HG03064 (cell line): ENCODE measurements at regions not wholly inside any gene's neighbourhood (a gene's known extent, or its start where the extent isn't known, plus 50 kb on each side); places are given as distances from the start of the nearest gene placed in this dataset.
"Not testable (repeated sequence)": the region's sequence is repeated elsewhere in the genome, so short reads cannot be mapped to it uniquely, and the experiment has no call there.

Source experiments
- ATAC-seq: cut with Tn5 transposase; IDR thresholded peaks from one replicate; pipeline ENCODE4 v1.9.1; 2021; ENCODE audit warnings: low read depth; ENCODE audit not compliant: unreplicated experiment

DNA sequence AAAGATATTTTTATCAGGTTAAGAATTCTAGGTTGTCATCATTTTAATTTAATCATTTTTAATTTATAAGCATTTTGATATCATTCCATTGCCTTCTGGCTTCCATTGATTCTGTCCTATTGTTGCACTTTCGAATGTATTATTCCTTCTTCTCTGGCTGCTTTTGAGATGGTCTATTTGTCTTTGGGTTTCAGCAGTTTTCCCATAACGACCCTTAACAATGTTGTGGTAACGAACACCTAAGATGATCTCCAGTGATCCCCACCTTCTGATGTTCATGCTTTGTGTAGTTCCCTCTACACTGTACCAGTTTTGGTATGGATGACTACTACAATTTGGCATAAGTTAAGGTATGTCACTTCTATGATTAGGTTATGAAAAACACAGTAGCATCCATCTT lies 59.9 kb downstream of the MINAR1 start:
- no peak for ATAC-seq

DNA sequence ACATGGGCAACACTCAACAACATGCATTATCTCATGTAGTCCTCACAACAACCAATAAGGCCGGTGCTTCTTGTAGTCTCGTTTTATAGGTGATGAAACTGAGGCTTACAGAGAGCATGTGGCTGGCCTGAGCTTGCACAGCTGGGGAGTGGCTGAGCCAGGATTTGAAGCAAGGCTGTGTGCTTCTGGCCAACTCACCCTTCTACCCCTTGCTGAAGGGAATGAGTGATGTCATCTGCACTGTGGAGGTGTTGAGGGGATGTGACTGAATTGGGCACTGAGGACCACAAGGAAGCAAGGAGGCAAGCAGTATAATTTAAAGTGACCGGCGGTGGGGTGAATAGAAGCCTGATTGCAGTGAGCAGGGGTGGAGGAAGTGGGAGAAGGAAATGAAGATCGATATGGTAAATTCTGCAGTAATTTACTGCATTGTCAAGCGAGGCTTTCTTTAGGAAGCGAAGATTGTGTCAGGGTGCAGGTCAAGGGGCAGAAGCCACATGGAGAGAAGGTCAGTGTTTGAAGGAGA lies 62.3 kb downstream of the MINAR1 start:
- ATAC-seq = no peak

DNA sequence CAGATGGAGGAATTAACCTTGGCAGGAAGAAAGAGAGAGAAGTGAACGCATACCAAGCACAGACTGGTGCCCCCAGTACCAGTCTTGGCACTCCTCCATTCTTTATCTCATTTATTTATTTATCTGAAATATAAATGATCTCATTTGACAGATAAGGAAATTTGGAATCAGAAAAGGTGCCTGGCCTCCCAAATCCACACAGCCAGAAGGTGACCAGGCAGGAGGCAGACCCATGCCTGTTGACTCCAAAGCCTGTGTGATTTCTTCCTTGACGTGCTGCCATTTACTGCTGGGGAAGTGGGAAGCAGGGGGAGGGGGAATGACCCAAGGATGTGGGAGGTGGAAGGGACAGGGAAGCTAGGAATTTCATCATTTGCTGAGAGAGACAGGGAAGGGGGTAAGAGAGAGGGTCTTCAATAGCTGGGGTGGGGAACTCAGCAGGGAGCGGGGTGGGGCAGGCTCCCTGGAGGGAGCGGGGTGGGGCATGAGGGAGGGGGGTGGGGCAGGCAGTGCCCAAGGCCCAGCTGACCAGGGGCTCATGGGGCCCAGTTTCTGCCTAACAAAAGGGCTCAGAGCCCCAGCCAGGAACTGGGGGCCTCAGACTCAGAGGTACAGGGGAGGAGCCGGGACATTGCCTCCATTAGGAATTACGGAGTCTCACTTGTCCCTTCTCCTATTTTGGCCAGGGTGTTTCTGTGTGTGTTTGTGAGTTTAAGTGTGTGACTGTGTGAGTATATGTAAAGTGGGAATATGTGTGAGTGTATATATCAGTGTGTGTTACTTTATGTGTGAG lies 63.0 kb downstream of the MINAR1 start:
- no peak for ATAC-seq

DNA sequence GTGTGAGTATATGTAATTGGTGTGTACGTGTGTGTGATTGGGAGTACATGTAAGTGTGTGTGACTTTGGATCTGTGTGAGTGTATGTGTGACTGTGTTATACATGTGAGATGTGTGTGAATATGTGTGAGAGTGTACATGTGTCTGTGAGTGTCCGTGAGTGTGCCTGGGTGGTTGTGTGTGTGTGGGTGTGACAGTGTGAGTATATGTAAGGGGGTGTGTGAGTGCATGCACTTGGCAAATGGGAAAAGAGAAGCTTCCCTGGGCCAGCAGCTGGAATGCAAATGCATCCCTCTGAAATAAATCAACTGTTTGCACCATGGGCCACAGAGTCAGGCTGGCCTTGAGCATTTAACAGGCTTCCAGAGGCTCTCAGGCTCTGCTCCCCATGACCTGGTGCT lies 63.6 kb downstream of the MINAR1 start:
- no peak for ATAC-seq

DNA sequence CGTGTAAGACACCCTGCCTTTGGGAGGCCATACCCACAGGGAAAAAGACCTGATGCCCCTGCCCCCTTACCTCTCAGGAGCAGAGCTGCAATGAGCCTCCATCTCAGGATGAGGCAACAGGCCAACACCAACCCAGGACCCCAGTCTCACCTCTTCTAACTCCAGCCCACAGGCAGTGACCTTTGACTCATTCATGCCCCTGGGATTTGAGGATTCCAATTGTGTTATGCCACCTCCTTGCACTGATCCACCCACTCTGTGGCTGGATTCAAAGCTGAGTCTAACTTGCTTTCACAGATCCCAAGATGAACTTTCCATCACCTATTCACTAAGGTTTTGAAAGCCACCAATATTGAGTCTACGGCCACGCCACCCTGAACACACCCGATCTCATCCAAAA lies 64.7 kb downstream of the MINAR1 start:
- no peak for ATAC-seq

DNA sequence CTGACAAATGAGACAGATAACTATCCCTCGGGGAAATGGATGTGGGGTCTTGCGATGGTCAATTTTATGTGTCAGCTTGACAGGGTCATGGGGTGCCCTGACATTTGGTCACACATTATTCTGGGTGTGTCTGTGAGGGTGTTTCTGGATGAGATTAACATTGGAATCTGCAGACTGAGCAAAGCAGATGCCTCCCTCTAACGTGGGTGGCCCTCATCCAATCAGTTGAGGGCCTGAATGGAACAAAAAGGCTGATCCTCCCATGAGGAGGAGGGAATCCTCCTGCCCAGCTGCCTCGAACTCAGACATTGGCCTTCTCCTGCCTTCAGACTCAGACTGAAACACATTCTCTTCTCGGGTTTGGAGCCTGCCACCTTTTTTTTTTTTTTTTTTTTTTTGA lies 69.0 kb downstream of the MINAR1 start:
- no peak for ATAC-seq

DNA sequence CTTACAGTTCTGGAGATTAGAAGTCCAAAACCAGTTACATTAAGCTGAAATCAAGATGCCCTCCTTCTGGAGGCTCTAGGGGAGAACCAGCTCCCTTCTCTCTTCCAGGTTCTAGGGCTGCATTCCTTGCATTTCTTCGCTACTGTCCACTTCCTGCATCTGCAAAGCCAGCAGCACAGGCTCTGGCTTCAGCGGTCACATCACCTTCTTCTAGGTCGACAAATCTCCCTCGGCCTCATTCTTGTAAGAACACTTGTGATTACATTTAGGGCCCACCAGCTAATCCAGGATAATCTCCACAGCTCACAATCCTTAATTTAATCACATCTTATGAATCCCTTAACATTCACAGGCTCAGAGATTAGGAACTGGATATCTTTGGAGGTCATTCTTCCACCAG lies 73.8 kb downstream of the MINAR1 start:
- ATAC-seq = no peak

DNA sequence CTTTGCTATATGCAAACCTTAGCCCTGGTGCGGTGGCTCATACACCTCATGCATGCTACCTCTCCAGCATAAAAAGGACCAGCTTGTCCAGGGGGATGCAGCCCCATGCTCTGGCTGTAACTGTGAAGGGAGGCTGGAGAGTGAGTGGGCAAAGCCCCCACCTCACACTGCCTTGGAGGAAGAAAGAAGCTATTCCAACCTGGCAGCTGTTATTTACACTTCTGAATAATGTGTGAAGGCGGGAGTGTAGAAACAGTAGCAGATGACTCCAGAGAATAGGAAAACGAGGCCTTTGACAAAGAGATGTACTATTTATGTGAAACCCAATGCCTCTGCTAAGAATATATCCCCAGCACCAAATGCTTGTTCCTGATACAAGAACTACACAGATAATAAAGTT lies 80.7 kb downstream of the MINAR1 start:
- not testable (repeated sequence) for ATAC-seq

DNA sequence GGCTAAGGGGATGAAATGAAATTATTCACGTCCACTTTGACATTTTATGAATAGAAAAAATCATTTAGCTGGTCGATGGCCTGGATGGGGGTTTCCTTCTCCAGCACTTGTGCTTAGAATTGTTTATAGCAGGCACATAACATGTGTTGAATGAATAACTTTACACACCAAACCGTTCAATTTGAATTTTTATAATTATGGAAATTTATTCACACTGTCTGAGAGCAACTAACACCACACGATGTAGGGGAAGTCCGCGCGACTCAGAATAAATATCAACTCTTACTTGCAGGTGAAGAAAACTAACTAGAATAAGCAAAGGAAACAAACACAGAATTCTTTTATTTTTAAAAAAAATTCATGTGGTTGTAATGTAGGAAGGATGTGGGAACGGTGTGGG lies 81.3 kb downstream of the MINAR1 start:
- ATAC-seq = no peak

DNA sequence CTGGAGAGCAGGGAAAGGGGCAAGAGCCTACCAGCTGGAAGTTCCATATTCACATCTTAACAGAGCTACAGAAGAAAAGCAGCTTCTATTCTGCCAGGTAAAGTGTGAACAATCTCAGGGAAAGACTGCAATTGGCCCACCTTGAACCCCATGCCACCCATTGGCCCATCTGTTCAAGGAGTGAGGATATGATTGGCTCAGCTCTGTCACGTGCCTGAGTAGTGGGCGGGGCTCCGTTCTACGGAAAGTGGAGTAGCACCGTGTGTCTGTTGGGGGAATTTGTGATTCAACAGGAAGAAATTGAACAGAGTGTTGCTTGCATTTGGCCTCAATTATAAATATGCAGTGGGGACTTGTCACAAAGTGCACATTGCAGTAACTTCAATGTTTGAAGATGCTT lies 81.8 kb downstream of the MINAR1 start:
- no peak for ATAC-seq

DNA sequence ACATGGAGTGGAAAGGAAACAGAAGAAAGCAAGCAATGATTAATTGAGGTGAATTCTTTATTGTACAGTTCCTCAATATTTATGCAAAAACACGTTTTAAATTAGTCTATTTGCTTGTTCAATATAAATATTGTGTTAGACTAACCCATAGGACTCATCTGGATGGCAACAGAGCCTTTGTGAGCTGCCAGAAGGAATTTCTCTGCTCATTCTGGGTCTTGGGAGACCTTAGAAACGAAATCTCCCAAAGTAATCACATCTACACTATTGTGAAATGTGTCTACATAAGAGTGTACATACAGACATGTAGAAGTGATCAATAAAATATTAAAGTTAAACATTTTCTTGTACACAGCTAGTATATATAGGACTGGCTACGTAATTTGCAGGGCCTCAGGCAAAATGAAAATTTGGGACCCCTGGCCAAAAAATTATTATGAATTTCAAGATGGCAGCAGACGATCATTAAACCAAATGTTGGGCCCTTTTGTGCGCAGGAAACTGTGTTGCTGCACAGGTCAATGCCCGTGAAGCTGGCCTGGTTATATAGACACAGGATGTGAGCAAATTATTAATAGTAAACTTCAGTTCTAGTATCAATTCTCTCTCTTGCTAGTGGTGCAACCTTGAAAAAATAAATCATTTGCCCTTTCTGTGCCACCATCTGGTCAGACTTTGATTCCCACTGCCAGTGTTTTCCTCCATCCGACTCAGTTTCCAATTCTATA lies 83.3 kb downstream of the MINAR1 start:
- ATAC-seq = no peak

DNA sequence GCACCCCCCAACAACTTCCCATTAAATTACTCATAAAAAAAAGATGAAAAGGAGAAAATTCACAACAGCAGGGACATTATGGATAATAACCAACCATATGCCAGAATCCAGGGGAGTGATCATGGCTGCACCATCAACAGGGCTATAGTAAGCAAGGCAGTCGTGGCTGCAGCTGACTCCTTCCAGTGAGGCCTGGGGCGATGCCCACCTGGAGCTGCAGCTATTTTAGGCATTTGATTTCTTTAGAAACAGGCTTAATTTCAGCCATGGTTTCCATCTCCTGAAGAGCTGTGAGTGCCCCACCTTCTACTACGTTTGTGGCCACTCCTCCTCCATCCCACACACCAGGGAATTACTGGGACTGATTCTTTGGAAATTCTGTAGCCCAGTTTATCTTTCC lies 84.0 kb downstream of the MINAR1 start:
- no peak for ATAC-seq

DNA sequence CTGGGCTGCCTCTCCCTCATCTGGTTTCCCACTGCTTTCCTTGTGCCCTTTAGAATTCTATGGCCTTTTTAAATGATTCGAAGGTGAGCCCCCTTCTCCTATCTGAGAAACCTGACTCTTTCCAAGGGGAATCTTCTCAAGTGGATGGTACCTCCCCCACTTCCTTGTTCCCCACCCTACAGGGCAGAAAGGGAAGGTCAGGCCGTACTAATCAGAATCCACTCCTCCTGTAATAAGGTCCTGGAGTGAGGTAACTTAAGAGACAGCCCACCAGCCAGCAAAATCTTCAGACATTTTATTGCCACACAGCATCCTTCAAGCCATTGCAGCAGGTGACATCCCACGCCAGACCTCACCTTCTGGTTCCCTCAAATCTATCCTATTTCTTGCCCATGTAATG lies 84.5 kb downstream of the MINAR1 start:
- no peak for ATAC-seq

DNA sequence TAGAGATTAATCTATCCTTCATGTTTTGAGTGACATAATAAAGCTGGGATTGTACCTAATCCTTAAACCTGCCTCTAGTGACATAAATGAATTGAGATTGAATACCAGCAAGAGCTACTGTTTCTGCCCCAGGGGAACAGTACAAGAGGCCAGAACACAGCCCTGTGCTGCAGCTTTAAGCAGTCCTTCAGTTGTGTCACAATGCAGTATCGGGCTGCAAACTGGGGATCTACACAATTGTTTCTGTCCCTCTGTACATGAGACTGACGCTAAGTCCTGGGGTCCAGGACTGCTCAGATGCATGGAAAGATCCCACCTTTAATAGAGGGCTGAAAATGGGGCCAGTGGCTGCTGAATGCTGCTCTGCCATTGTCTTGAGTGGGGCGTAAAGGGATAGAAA lies 87.5 kb downstream of the MINAR1 start:
- ATAC-seq = no peak

DNA sequence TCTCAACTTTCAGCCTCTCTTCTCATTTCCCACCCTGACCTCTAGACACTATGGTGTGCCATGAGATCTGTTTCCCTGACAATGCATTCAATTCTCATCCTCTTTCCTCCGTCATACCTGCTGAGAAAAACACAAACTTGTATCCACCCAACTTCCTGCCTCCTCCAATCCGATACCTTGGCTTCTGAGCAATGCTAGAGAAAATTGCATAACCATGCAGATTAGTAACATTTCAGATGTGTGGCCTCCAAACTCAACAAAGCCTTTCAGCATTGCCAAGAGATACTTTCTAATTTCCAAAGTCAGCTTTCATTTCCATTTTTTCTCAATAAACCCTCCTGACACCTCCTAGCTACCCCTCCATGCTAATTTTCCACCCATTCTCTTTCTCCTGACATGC lies 88.5 kb downstream of the MINAR1 start:
- ATAC-seq = no peak

DNA sequence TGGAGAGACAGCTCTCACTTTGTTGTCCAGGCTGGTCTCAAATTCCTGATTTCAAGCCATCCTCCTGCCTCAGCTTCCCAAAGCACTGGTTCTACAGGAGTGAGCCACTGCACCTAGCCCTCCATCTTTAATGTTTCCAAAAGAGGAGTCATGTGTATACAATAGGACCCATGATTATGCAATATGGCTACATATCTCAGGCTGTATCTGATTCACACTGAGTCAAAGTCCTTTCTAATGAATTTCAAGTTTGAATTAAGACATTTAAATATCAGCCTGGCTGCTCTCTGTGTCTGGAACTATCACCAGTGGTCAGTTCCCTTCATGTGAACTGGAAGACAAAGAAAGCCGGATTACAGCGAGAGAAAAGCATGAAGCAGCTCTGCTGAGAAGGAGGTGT lies 90.5 kb downstream of the MINAR1 start:
- no peak for ATAC-seq

DNA sequence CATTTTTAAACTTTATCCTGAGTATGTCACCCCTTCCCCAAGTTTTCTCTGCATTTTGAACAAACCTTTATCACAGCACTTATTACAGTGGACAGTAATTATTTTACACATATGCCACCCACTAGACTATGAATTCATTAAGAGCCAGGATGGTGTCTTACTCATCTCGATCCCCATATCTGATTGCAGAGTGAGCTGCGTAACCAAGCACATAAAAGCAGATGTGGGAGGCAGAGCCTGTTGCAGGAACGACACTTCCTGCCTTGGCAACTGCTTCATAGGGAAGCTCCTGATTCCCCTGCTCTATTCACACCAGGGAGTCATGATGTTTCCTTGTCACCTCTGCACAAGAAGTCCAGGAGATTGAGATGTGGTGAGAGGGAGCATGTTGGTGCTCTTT lies 91.1 kb downstream of the MINAR1 start:
- ATAC-seq = no peak

DNA sequence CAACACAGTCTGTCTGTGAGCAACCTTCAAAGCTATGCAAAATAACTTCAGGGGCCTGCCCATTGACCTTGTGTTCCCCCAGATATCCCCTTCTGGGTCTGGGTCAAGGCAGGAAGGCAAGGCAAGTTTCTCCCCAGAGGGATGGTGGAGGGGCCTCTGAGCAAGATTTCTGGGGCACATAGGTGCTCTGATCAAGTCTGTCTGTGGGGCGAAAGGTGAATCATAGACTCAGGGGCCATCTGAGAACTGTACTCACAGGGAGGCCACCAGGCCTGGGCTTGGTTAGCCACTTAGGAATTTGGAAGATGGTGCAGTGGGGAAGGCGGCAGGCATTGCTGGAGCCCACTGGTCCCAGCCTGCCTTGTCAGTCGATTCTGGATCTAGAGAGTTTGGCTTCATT lies 92.4 kb downstream of the MINAR1 start:
- ATAC-seq = no peak

DNA sequence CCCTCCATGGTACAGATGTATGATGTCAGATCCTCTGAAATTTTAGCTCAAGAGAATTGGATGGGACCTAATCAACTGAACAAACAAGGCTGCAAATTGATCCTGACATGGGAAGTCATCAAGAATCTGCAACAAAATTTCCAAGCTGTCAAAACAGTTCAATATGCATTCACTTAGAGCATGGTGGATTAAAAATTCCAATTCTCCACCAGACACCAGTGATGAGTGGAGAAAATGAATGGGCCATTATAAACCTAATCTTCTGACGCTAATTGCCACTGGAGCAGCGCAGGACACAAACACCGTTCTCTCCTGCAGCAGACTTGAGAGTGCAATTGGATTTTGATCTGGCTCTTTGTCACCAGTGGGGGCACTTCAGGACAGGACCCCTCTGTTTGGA lies 94.2 kb downstream of the MINAR1 start:
- ATAC-seq = no peak

DNA sequence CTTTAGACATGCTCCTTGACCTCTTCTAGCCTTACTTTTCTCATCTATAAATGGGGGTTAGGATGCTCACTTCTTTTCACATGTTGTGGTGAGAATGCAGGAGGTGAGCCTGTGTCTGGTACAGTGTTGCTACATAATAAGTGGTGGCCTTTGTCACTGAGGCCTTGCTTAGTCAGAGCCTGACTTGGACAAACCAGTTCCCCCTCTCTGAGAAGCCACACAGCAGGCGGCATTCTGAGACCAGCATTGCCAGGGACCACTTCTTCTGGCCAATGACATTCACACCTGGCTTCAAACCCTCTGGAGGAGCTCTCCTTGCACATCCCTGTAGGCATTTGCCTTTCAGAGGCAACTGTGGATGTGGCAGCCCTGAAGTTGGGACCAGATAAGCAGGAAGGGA lies 95.7 kb downstream of the MINAR1 start:
- no peak for ATAC-seq

DNA sequence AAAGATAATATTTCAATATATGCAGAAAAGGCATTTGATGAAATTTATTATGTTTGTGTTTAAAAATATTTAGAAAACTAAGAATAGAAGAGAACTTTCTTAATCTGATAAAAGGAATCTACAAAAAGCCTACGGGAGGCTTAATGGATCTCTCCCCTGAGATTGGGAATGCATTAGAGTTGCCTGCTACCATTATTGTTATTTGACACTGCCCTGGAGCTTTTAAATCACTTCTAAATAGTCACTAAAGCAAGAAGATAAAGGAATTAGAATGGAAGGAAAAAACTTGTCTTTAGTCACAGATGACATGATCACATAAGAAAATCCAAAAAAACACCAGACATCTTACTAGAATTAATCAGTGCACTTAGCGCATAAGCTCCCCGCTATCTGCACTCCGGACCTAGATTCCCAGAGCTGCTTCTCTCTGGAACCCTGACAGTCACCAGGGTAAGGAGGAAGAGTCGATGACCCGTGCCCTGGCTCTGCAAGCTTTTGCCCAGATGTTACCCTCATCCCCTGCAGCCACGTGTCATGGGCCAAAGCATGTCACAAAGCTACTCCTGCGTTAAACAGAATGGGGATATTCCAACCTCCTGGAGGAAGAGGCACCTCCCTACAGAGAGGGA lies 97.1 kb downstream of the MINAR1 start:
- ATAC-seq = no peak

DNA sequence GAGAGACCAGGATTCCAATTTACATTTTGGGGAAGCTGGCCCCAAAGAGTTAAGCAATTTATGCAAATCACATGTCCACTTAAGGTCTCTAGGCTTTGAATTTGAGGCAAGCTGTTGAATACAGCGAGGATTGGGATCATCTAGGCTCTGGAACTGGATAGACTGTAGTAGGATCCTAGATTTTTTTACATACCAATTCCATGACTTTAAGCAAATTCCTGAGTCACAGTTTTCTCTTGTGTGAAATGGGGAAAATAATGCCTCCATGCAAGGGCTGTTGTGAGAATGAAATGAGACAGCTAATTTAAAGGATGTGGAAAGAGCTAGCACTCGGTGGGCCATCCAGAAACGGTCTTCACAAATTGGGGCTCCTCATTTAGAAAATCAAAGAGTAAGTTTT lies 103.4 kb downstream of the MINAR1 start:
- ATAC-seq = no peak
